ENCODE measurements at regions not wholly inside any gene's neighbourhood (a gene's known extent, or its start where the extent isn't known, plus 50 kb on each side); places are given as distances from the start of the nearest gene placed in this dataset.
"Not testable (repeated sequence)": the region's sequence is repeated elsewhere in the genome, so short reads cannot be mapped to it uniquely, and the experiment has no call there.

GRCh38 chr7:85686401-85687181, 499.7 kb upstream of the SEMA3D start:
- H3K4me3 ChIP-seq, result no peak overlapping the region
- DNase-seq, result no peak

GRCh38 chr7:85685901-85686300, 499.0 kb upstream of the SEMA3D start:
- peak in 1 of 2 experiments; percentile 13 for DNase-seq
- no peak overlapping the region for H3K4me3 ChIP-seq
- H3K4me1 ChIP-seq, result no peaks in the 10 kb centered on the region
- no peaks in the 10 kb centered on the region for H3K9me3 ChIP-seq (replicated peaks)
- H3K36me3 ChIP-seq, result no peaks in the 10 kb centered on the region
- H3K27me3 ChIP-seq, result no peaks in the 10 kb centered on the region
- H3K27ac ChIP-seq, result no peak overlapping the region

More at GRCh38 chr7:85686401-85687181, 499.7 kb upstream of the SEMA3D start:
- H3K27me3 ChIP-seq, result no peaks in the 10 kb centered on the region
- H3K36me3 ChIP-seq, result no peaks in the 10 kb centered on the region
- no peak overlapping the region for H3K27ac ChIP-seq
- H3K4me1 ChIP-seq, result no peaks in the 10 kb centered on the region
- H3K9me3 ChIP-seq (replicated peaks), result no peaks in the 10 kb centered on the region

GRCh38 chr7:85682833-85683620, 496.2 kb upstream of the SEMA3D start:
- no peaks in the 10 kb centered on the region for H3K27me3 ChIP-seq
- H3K36me3 ChIP-seq, result no peaks in the 10 kb centered on the region
- DNase-seq, result peak in 1 of 2 experiments; percentile 9

GRCh38 chr7:85681241-85681640, 494.4 kb upstream of the SEMA3D start:
- H3K9me3 ChIP-seq (replicated peaks), result no peaks in the 10 kb centered on the region
- no peaks in the 10 kb centered on the region for H3K27me3 ChIP-seq
- no peak overlapping the region for H3K4me3 ChIP-seq
- no peak overlapping the region for H3K27ac ChIP-seq
- no peaks in the 10 kb centered on the region for H3K4me1 ChIP-seq
- no peak for DNase-seq
- H3K36me3 ChIP-seq, result no peaks in the 10 kb centered on the region

More at GRCh38 chr7:85682833-85683620, 496.2 kb upstream of the SEMA3D start:
- Histone ChIP-seq H3K9me3 (replicated peaks) (no peaks in the 10 kb centered on the region), H3K27ac (no peak overlapping the region), H3K4me3 (no peak overlapping the region), H3K4me1 (no peaks in the 10 kb centered on the region)

GRCh38 chr7:85675093-85675492, 488.2 kb upstream of the SEMA3D start:
- H3K36me3 ChIP-seq; H3K4me1 ChIP-seq; H3K27ac ChIP-seq; H3K27me3 ChIP-seq; H3K4me3 ChIP-seq; DNase-seq; H3K9me3 ChIP-seq (replicated peaks): not testable (repeated sequence)

GRCh38 chr7:85673876-85674275, 487.0 kb upstream of the SEMA3D start:
- Histone ChIP-seq H3K27me3 (no peaks in the 10 kb centered on the region), H3K4me3 (no peak overlapping the region), H3K4me1 (no peaks in the 10 kb centered on the region), H3K9me3 (replicated peaks) (no peaks in the 10 kb centered on the region), H3K27ac (no peak overlapping the region), H3K36me3 (no peaks in the 10 kb centered on the region)
- no peak for DNase-seq

- no peak for DNase-seq
- no peaks in the 10 kb centered on the region for H3K9me3 ChIP-seq (replicated peaks)
- no peaks in the 10 kb centered on the region for H3K36me3 ChIP-seq
- no peaks in the 10 kb centered on the region for H3K4me1 ChIP-seq
- no peak overlapping the region for H3K27ac ChIP-seq
- H3K4me3 ChIP-seq, result no peak overlapping the region
- no peaks in the 10 kb centered on the region for H3K27me3 ChIP-seq
Measured at GRCh38 chr7:85669225-85669624, 482.4 kb upstream of the SEMA3D start.

- Histone ChIP-seq H3K4me3 (no peak overlapping the region), H3K27me3 (no peaks in the 10 kb centered on the region), H3K36me3 (no peaks in the 10 kb centered on the region), H3K27ac (no peak overlapping the region), H3K9me3 (replicated peaks) (no peaks in the 10 kb centered on the region), H3K4me1 (no peaks in the 10 kb centered on the region)
- DNase-seq, result no peak
Measured at GRCh38 chr7:85664341-85664740, 477.5 kb upstream of the SEMA3D start.

- Histone ChIP-seq H3K36me3 (no peaks in the 10 kb centered on the region), H3K27me3 (no peaks in the 10 kb centered on the region), H3K27ac (no peak overlapping the region), H3K9me3 (replicated peaks) (no peaks in the 10 kb centered on the region), H3K4me1 (no peaks in the 10 kb centered on the region), H3K4me3 (no peak overlapping the region)
- no peak for DNase-seq
Measured at GRCh38 chr7:85659364-85659763, 472.5 kb upstream of the SEMA3D start.

GRCh38 chr7:85655252-85655651, 468.4 kb upstream of the SEMA3D start:
- H3K36me3 ChIP-seq, result no peaks in the 10 kb centered on the region
- DNase-seq, result no peak
- no peak overlapping the region for H3K4me3 ChIP-seq
- no peaks in the 10 kb centered on the region for H3K4me1 ChIP-seq
- H3K9me3 ChIP-seq (replicated peaks), result no peaks in the 10 kb centered on the region
- H3K27ac ChIP-seq, result no peak overlapping the region
- H3K27me3 ChIP-seq, result no peaks in the 10 kb centered on the region

- Histone ChIP-seq H3K36me3 (no peaks in the 10 kb centered on the region), H3K27me3 (no peaks in the 10 kb centered on the region), H3K4me1 (no peaks in the 10 kb centered on the region), H3K9me3 (replicated peaks) (no peaks in the 10 kb centered on the region), H3K4me3 (no peak overlapping the region), H3K27ac (no peak overlapping the region)
- no peak for DNase-seq
Measured at GRCh38 chr7:85644272-85644671, 457.4 kb upstream of the SEMA3D start.

- H3K4me3 ChIP-seq, result no peak overlapping the region
- no peaks in the 10 kb centered on the region for H3K36me3 ChIP-seq
- DNase-seq, result no peak
- H3K9me3 ChIP-seq (replicated peaks), result no peaks in the 10 kb centered on the region
- no peaks in the 10 kb centered on the region for H3K27me3 ChIP-seq
- no peak overlapping the region for H3K27ac ChIP-seq
- no peaks in the 10 kb centered on the region for H3K4me1 ChIP-seq
Measured at GRCh38 chr7:85641331-85641730, 454.5 kb upstream of the SEMA3D start.

- Histone ChIP-seq H3K4me3 (no peak overlapping the region), H3K9me3 (replicated peaks) (no peaks in the 10 kb centered on the region), H3K27me3 (no peaks in the 10 kb centered on the region), H3K4me1 (no peaks in the 10 kb centered on the region), H3K36me3 (no peaks in the 10 kb centered on the region), H3K27ac (no peak overlapping the region)
- no peak for DNase-seq
Measured at GRCh38 chr7:85638394-85638793, 451.5 kb upstream of the SEMA3D start.

GRCh38 chr7:85634951-85635350, 448.1 kb upstream of the SEMA3D start:
- no peak for DNase-seq
- Histone ChIP-seq H3K4me3 (no peak overlapping the region), H3K4me1 (no peaks in the 10 kb centered on the region), H3K36me3 (no peaks in the 10 kb centered on the region), H3K27me3 (no peaks in the 10 kb centered on the region), H3K27ac (no peak overlapping the region), H3K9me3 (replicated peaks) (no peaks in the 10 kb centered on the region)

- no peak for DNase-seq
- Histone ChIP-seq H3K27ac (no peak overlapping the region), H3K4me1 (no peaks in the 10 kb centered on the region), H3K36me3 (no peaks in the 10 kb centered on the region), H3K9me3 (replicated peaks) (no peaks in the 10 kb centered on the region), H3K27me3 (no peaks in the 10 kb centered on the region), H3K4me3 (no peak overlapping the region)
Measured at GRCh38 chr7:85630904-85631600, 444.2 kb upstream of the SEMA3D start.
